ENCODE measurements at regions not wholly inside any gene's neighbourhood (a gene's known extent, or its start where the extent isn't known, plus 50 kb on each side); places are given as distances from the start of the nearest gene placed in this dataset.
"Not testable (repeated sequence)": the region's sequence is repeated elsewhere in the genome, so short reads cannot be mapped to it uniquely, and the experiment has no call there.

GRCh38 chr12:75658901-75659823 lies 147.8 kb upstream of the KRR1 start:
- peak in 1 of 2 experiments; percentile 2 for DNase-seq

GRCh38 chr12:75658286-75658685 lies 146.9 kb upstream of the KRR1 start:
- DNase-seq: no peak

- DNase-seq: no peak
Observed at GRCh38 chr12:75657831-75658230, 146.4 kb upstream of the KRR1 start.

- not testable (repeated sequence) for DNase-seq
Observed at GRCh38 chr12:75657354-75657753, 145.9 kb upstream of the KRR1 start.

DNA sequence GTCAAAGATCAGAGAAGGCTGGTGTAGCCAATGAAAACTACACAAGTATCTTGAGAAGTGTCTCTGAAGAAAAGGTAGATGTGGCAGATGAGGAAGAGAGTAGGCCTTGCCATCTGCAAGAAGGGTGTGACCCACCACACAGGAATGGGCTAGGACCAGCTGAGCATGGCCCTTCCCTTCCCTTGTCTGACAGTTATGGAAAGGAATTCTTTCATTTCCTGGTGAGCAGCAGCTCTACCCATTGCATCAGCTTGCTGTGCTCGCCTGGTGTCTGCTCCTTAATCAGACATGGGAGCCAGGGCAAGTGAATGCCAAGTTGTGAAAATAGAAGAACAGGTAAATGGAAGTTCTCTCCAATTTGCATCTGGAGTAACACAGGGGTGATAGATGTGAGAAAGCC lies 145.2 kb upstream of the KRR1 start:
- DNase-seq: no peak

DNA sequence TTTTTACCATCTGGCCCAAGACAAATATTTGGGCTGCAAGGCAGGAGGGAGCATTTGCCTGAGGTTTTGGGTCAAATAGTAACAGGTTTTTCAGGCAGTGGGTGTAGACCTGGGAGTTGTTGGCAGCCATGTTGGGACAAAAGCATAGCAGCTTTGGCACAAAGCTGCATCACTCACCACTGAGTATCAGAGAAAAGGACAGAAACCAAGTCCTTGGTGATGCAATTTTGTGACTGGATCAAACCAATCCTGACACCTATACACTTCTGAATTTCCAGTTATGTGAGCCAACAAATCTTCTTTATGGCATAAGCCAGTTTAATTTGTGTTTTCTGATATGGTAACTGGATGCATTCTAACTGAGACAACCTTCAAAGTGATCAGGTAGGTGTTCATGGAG lies 144.8 kb upstream of the KRR1 start:
- DNase-seq: no peak

GRCh38 chr12:75655315-75655806 lies 144.0 kb upstream of the KRR1 start:
- DNase-seq: no peak

DNA sequence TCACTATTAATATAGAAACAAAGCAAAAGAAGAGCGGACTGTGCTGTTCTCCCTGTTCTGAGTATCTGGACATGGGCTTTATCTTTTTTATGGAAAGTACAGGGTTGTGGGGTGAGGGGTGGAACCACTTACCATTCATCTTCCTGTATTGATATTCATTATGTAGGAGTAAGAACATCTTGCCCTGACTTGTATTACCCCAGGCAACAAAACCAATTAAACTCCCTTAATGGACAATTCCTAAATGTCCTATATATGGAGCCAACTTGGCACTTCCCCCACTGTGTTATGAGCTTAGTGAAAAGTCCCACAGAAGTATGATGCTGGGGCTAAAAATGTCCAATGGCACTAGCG lies 139.9 kb upstream of the KRR1 start:
- DNase-seq: no peak

- no peak for DNase-seq
Observed at GRCh38 chr12:75650595-75651341, 139.4 kb upstream of the KRR1 start.

DNA sequence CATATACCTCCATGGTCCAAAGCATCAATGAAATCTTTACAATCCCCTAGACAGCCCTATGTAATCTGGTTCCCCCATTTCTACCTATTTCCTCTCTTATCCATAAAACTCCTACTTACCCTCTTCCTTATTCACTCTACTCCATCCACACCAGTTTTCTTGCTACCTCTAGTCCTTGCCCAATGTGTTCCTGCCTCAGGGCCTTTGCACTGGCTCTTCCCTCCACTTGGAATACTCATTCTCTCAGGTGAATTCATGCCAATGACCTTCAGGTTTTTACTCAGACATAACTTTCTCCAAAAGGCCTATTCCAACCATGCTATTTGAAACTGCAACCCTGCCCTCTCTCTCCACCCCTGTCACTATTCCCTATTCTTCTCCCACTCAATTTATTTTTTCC lies 138.7 kb upstream of the KRR1 start:
- DNase-seq: no peak

GRCh38 chr12:75648856-75649255 lies 137.4 kb upstream of the KRR1 start:
- DNase-seq: no peak

GRCh38 chr12:75646329-75647210 lies 135.2 kb upstream of the KRR1 start:
- DNase-seq: no peak

DNA sequence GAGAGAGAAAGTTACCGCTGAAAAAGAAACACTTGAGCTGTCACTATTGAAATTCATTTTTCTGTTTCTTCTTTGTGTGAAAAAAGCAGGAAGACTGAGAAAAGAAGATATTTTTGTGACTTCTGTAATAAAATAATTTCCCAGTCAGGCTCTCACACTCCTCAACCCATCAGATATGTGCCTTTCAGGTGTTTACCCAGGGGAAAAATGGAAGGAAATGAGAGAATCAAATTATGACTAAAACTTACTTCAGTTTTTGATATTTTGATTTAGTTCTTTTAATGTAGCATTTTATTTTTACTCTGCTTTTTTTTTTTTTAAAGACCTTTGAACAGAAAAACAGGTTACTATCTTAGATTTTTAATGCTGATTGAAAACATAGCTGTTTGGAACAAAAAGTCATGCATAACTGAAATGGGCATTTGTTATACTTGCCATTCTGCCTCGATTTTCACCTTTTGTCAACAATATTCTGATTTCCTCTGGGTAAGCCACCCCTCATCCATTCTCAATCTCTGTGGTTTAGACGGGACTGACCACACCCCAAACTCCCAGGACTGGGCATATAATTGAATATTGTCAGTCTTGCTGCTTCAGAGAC lies 133.2 kb upstream of the KRR1 start:
- DNase-seq: no peak

- not testable (repeated sequence) for DNase-seq
Observed at GRCh38 chr12:75643119-75643518, 131.7 kb upstream of the KRR1 start.

- no peak for DNase-seq
Observed at GRCh38 chr12:75642226-75642625, 130.8 kb upstream of the KRR1 start.

- no peak for DNase-seq
Observed at GRCh38 chr12:75641031-75641780, 129.8 kb upstream of the KRR1 start.

DNA sequence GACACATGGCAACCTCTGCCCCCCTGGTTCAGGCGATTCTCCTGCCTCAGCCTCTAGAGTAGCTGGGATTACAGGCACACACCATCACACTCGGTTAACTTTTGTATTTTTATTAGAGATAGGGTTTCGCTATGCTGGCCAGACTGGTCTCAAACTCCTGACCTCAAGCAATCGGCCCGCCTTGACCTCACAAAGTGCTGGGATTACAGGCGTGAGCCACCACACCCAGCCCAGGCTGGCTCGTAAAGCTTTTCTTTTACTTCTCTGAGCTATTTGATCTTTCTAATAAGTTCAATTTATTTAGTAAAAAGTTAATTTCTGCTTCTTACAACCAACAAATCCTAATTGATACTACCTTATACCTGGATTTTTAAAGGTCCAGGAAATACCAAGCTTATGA lies 127.4 kb upstream of the KRR1 start:
- no peak for DNase-seq

DNA sequence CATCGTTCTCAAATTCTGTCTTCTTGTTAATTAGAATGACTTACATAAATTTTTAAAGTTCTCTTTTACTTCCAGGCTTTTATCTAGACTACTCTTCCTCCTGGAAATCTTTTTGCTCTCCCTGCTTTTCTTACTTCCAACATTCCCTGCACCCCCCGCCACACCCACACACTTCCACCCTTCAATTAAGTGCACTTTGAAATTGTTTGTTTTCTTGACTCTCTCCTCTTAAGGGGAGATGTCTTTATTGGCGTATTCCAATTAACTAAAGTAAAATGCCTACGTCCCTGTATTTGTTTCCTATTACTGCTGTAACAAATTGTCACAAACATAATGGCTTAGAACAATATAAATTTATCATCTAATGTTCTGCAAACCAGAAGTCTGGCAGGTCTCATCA lies 125.2 kb upstream of the KRR1 start:
- DNase-seq: no peak

GRCh38 chr12:75635606-75636444 lies 124.4 kb upstream of the KRR1 start:
- no peak for DNase-seq
